GM21619 (cell line): ENCODE measurements at regions not wholly inside any gene's neighbourhood (a gene's known extent, or its start where the extent isn't known, plus 50 kb on each side); places are given as distances from the start of the nearest gene placed in this dataset.

Experiments
- ATAC-seq: cut with Tn5 transposase; IDR thresholded peaks from one replicate; pipeline ENCODE4 v1.9.1; 2021; ENCODE audit not compliant: unreplicated experiment

GRCh38 chr1:112196731-112197130 is 199.3 kb upstream of the CTTNBP2NL start:
- no peak for ATAC-seq

- no peak for ATAC-seq
Measured at GRCh38 chr1:112209493-112209892, 186.5 kb upstream of the CTTNBP2NL start.

DNA sequence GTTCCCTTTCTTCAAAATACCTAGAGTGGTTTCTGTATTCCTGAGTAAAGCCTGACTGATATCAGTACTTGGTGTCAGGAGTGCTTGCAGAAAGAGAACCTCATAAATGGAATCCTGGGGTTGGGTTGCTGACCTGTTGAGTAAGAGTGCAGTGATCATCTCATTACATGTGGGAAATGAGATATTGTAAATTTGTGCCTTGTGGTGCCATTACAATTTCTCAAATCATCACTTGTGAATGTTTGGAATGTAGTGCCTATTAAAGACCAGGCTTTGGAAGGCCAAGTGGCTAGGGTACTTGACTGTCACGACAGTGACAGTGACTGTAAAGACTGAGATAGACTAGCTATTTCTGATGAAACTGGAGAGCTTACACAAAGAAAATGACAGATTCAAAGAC is 176.7 kb upstream of the CTTNBP2NL start:
- ATAC-seq = no peak

- ATAC-seq = no peak
Measured at GRCh38 chr1:112230232-112230631, 165.8 kb upstream of the CTTNBP2NL start.

GRCh38 chr1:112231331-112231730 is 164.7 kb upstream of the CTTNBP2NL start:
- ATAC-seq = no peak

- ATAC-seq = no peak
Measured at GRCh38 chr1:112232848-112233247, 163.2 kb upstream of the CTTNBP2NL start.

GRCh38 chr1:112234710-112235109 is 161.3 kb upstream of the CTTNBP2NL start:
- ATAC-seq = no peak

GRCh38 chr1:112237983-112238545 is 157.9 kb upstream of the CTTNBP2NL start:
- ATAC-seq = no peak

DNA sequence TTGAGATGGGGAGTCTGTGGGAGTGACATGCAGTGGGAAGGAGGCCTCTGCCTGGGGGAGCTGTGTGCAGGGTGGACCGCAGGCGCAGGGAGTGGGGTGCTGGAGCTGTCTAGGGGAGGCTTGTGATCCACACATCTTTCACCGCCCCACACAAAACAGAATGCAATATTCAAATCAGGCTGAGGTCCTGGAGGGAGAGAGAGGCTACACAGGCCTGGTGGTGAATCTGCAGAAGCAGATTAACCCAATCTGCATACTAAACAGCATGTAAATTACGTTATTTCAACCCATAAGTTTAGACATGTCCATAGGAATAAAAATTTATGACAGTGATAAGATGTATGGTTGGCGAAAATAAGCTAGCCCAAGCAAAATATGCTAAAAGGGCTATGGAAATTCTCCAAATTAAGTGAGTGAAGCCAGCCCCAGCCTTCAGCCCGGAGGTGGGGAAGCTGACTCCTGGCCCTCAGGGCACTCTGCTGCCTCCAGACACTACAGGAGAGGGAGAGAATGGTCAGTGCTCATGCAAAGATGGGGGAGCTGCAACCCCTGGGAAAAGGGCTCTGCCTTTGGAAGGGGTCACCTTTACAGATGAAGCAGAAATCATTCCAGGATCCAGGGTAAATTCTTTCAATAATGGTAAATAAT is 156.2 kb upstream of the CTTNBP2NL start:
- no peak for ATAC-seq

DNA sequence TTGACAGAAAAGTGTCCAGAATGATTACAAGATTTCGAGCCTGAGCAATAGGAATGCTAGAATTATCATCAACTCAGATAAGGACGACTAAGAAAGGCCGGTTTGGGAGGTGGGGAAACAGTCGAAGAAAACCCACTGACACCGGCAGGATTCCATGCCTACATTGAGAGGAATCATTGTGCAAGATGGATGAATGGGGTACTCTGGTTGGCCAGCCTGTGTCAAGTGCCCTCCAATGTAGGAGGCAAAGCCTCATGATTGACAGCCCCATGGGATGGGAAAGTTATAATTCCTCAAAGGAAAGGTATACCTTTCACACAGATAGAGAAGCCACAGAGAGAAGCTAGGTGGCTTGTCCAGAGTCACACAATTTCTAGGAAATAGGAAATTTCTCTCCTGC is 153.5 kb upstream of the CTTNBP2NL start:
- ATAC-seq = no peak

- no peak for ATAC-seq
Measured at GRCh38 chr1:112244131-112244530, 151.9 kb upstream of the CTTNBP2NL start.

DNA sequence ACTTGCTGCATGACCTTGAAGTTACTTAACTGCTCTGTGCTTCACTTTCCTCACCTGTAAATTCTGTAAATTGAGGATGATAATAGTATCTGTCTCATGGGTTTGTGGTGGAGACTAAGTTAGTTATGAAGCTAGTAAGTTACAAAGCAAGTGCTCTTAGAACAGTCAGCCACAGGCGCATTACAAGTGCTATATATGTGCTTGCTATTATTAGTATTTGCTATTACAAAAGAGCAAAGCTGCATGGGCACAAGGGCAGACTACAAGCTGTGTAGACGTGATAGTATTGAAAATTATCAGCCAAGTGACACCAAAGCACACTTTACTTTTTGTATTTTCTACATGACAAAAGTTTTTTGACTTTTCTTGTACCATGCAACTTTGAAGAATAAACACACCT is 150.9 kb upstream of the CTTNBP2NL start:
- no peak for ATAC-seq

GRCh38 chr1:112247036-112247597 is 148.9 kb upstream of the CTTNBP2NL start:
- ATAC-seq = no peak

- no peak for ATAC-seq
Measured at GRCh38 chr1:112247961-112248360, 148.1 kb upstream of the CTTNBP2NL start.

DNA sequence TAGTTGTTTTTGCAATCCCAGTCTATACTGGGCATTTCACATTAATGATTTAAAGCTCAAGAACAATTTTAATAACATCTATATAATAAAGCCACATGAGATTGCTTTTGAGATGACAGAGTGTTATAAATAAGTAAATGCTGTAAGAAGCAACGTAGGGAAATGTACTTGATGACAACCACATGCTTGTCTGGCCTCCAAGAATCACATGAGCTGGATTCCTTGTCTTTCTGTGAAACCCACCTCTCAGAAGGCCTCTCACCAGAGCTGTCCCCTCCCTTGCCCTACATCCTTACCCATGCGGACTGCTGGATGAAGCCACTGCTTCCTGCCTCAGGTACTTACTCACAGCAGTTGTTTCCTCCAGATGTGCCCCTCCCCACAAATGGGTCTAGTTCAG is 145.1 kb upstream of the CTTNBP2NL start:
- ATAC-seq = no peak

DNA sequence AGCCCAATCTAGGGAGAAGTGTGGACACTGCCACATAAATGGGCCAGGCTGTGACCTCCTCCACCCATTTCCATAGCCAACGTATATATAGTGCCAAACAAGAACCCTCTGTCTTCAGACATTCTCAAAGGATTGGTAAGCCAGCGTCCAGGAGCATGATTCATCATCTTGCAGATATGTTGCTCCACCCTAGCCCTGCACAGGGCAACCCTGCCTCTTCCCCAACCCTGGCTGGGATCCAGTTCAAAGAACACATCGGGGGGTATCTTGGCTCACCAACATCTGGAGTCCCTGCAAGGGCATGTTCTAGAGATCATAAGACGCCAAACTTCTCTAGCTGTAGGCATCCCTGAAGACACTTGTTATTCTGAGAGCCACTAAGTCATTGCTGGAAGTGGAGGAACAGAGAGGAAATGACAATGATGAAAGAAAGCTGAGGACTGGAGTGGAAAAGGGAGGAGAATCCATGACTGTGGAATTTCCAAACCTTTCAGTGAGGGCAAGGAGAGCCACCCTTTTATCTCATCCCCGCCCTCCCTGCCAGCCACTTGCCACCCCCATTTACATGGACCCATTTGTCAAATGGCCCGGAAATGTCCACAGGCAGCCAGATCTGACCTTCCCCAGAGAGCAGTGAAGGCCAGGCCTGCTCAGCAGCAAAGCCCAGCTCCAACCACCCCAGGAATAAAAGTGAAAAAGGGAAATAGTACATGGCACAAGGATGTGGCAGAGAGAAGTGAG is 144.1 kb upstream of the CTTNBP2NL start:
- no peak for ATAC-seq

GRCh38 chr1:112253366-112253765 is 142.6 kb upstream of the CTTNBP2NL start:
- no peak for ATAC-seq

DNA sequence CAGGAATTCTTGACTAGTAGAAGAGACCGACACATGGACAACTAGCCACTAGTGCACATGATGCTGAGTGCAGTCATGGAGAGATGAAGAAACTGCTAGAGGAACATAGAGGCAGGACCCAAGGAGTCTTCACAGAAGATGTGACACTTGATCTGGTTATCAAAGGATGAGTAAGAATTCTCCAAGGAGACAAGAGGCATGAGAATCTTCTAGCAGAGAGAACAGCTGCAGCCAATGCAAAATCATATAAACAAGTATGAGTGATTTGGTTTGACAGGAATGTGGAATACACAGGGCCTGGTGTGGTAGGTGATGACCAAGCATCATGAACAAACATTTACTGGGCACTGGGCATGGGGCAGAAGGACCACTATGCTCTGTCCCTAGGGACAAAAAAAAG is 140.9 kb upstream of the CTTNBP2NL start:
- ATAC-seq = no peak

DNA sequence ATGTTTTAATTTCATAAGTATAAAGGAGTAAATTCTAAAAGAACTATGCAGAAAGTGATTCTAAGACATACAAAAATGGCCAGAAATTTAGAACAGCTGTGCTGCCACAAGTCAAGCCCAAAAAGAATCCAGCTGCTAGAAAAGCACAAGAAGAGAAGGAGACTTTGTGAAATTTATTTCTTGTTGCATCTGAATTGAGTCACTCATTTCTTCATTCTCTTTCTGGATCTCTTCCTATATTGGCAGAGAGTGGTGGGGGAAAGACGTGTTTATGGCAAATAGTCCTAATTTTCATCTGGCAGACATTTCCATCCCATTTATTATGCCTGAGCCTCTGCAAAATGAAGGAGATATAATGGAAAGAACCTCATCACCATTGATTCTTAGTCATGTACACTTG is 139.6 kb upstream of the CTTNBP2NL start:
- no peak for ATAC-seq

DNA sequence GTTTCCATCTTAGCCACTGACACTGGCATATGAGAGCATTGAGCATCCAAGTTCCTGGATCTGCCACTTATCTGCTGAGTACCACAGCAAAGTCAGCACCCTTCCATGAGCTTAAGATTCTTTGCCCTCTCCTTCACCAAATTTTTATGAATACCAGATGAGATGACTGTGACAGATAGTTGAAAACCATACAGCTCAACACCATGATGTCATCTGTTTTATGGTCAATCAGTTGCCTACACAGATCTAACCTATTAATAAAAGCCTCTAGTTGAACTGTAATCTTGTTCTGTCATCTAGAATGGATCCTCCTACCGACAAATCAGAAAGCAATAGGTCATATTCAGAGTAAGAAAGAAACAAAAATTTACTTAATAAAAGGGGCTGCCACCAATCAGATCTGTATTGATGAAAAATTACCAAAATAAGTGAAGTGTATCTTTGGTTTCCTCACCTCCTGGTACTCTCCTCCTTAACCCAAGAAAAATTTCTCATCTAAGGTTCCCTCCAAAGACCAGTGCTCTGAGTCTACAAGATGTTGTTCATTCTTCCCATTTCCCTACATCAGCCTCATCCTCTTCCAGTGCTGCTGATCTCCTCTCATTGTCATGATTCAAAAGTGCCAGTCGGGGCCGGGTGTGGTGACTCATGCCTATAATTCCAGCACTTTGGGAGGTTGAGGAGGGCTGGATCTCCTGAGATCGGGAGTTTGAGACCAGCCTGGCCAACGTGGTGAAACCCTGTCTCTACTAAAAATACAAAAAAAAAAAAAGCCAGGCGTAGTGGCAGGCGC is 138.8 kb upstream of the CTTNBP2NL start:
- ATAC-seq = no peak

GRCh38 chr1:112260699-112261098 is 135.3 kb upstream of the CTTNBP2NL start:
- ATAC-seq = no peak
